Medulla oblongata (tissue), 1 donor: ENCODE measurements at regions not wholly inside any gene's neighbourhood (a gene's known extent, or its start where the extent isn't known, plus 50 kb on each side); places are given as distances from the start of the nearest gene placed in this dataset.
"Not testable (repeated sequence)": the region's sequence is repeated elsewhere in the genome, so short reads cannot be mapped to it uniquely, and the experiment has no call there.

Source experiments
- DNase-seq: peaks from one replicate; pipeline ENCODE4 v3.0.0-alpha.2; 2015; ENCODE audit errors: extremely low spot score

GRCh38 chr6:9708600-9708999, 706.3 kb downstream of the TFAP2A start:
- DNase-seq, result no peak

- no peak for DNase-seq
These were observed 709.9 kb downstream of the TFAP2A start for GRCh38 chr6:9704989-9705388.

- no peak for DNase-seq
These were observed 712.0 kb downstream of the TFAP2A start for GRCh38 chr6:9702914-9703313.

- no peak for DNase-seq
These were observed 715.0 kb downstream of the TFAP2A start for GRCh38 chr6:9699888-9700287.

- no peak for DNase-seq
These were observed 717.5 kb downstream of the TFAP2A start for GRCh38 chr6:9697263-9697931.

GRCh38 chr6:9690388-9690787, 724.5 kb downstream of the TFAP2A start:
- no peak for DNase-seq

- not testable (repeated sequence) for DNase-seq
These were observed 734.1 kb downstream of the TFAP2A start for GRCh38 chr6:9680727-9681126.

GRCh38 chr6:9675122-9675521, 739.8 kb downstream of the TFAP2A start:
- no peak for DNase-seq

- DNase-seq, result no peak
These were observed 755.0 kb downstream of the TFAP2A start for GRCh38 chr6:9659848-9660247.

GRCh38 chr6:9657994-9658393, 756.9 kb downstream of the TFAP2A start:
- no peak for DNase-seq

- DNase-seq, result no peak
These were observed 767.3 kb downstream of the TFAP2A start for GRCh38 chr6:9647599-9647998.

GRCh38 chr6:9647071-9647445, 767.8 kb downstream of the TFAP2A start:
- DNase-seq, result no peak

GRCh38 chr6:9646342-9647070, 768.4 kb downstream of the TFAP2A start:
- DNase-seq, result peak; percentile 2

- DNase-seq, result no peak
These were observed 776.0 kb downstream of the TFAP2A start for GRCh38 chr6:9638861-9639260.

- no peak for DNase-seq
These were observed 780.1 kb downstream of the TFAP2A start for GRCh38 chr6:9634776-9635175.

- no peak for DNase-seq
These were observed 782.8 kb downstream of the TFAP2A start for GRCh38 chr6:9632026-9632425.

GRCh38 chr6:9628819-9629218, 786.1 kb downstream of the TFAP2A start:
- no peak for DNase-seq

GRCh38 chr6:9627916-9628315, 787.0 kb downstream of the TFAP2A start:
- DNase-seq, result no peak

GRCh38 chr6:9623985-9624384, 790.9 kb downstream of the TFAP2A start:
- no peak for DNase-seq

GRCh38 chr6:9623228-9623832, 791.5 kb downstream of the TFAP2A start:
- DNase-seq, result no peak

GRCh38 chr6:9621276-9621675, 793.6 kb downstream of the TFAP2A start:
- no peak for DNase-seq

- no peak for DNase-seq
These were observed 794.2 kb downstream of the TFAP2A start for GRCh38 chr6:9620687-9621086.

- DNase-seq, result no peak
These were observed 794.6 kb downstream of the TFAP2A start for GRCh38 chr6:9620263-9620662.
